Thymus (tissue), 11 donors: ENCODE measurements at regions not wholly inside any gene's neighbourhood (a gene's known extent, or its start where the extent isn't known, plus 50 kb on each side); places are given as distances from the start of the nearest gene placed in this dataset.
"Not testable (repeated sequence)": the region's sequence is repeated elsewhere in the genome, so short reads cannot be mapped to it uniquely, and the experiment has no call there.

Experiments used
- DNase-seq, 9 donors: peaks; one replicate each; pipeline ENCODE4 v3.0.0-alpha.2; 2013; ENCODE audit warnings: low spot score in 9 of 9, low read depth in 6 of 9, missing footprints in 1 of 9
- H3K27ac ChIP-seq, 2 donors: one replicate each; pipeline ENCODE4 v1.5.1; 2013; ENCODE audit warnings: control low read depth in 1 of 2, low read depth in 1 of 2, low read length in 1 of 2, mild to moderate bottlenecking in 1 of 2, moderate library complexity in 1 of 2
- H3K27me3 ChIP-seq, 2 donors: one replicate each; pipeline ENCODE4 v1.5.1; 2013; ENCODE audit warnings: low read length in 1 of 2; ENCODE audit not compliant: control insufficient read depth in 2 of 2, insufficient read depth in 1 of 2
- H3K36me3 ChIP-seq, 2 donors: one replicate each; pipeline ENCODE4 v1.5.1; 2013; ENCODE audit warnings: low read length in 1 of 2, mild to moderate bottlenecking in 1 of 2, moderate library complexity in 1 of 2; ENCODE audit not compliant: control insufficient read depth in 2 of 2, insufficient read depth in 2 of 2
- H3K4me1 ChIP-seq, 2 donors: one replicate each; pipeline ENCODE4 v1.5.1; 2013; ENCODE audit warnings: low read length in 2 of 2; ENCODE audit not compliant: control insufficient read depth in 2 of 2, insufficient read depth in 2 of 2
- H3K4me3 ChIP-seq, 2 donors: one replicate each; pipeline ENCODE4 v1.5.1; 2013; ENCODE audit warnings: low read length in 2 of 2, control low read depth in 1 of 2, mild to moderate bottlenecking in 1 of 2
- H3K9me3 ChIP-seq, 2 donors: one replicate each; pipeline ENCODE4 v1.5.1; 2013; ENCODE audit warnings: low read length in 1 of 2, mild to moderate bottlenecking in 1 of 2; ENCODE audit not compliant: control insufficient read depth in 2 of 2, insufficient read depth in 1 of 2
- WGBS: extraction: QIAGEN DNeasy Blood & Tissue Kit; methylation state at CpG from one replicate; pipeline ENCODE4 v1.1.7; 2013; 5-methylcytosine and 5-hydroxymethylcytosine counted together
- donor health status: healthy.

DNA sequence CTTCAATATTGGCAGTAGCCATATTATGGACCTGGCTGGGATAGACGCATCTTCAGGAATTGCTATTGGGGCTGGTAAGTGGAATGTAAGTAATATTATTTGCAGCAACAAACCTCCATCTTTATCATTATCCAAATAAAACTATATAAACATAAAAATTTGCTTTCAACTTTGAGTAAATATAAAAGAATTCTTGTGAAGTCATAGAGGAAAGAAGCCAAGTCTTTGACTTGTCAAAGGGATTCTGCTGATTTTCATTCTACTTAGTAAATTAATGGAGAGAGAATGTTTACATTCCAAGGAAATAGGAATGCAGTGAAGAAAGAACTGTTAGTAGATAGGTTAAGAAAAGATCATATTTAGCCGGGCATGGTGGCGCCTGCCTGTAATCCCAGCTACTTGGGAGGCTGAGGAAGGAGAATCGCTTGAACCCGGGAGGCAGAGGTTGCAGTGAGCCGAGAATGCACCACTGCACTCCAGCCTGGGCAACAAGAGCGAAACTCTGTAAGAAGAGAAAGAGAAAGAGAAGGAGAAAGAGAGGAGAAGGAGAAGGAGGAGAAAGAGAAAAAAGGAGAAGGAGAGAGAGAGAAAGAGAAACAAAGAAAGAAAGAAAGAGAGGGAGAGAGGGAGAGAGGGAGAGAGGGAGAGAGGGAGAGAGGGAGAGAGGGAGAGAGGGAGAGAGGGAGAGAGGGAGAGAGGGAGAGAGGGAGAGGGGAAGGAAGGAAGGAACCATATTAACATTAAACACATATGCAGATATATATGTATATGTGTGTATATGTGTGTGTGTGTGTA lies 79.4 kb upstream of the GNAZ start:
- H3K27me3 ChIP-seq, H3K4me1 ChIP-seq, H3K36me3 ChIP-seq, DNase-seq, H3K27ac ChIP-seq, H3K4me3 ChIP-seq, H3K9me3 ChIP-seq: not testable (repeated sequence)
- WGBS, result 96% methylated on average over 7 of the region's 7 CpGs

DNA sequence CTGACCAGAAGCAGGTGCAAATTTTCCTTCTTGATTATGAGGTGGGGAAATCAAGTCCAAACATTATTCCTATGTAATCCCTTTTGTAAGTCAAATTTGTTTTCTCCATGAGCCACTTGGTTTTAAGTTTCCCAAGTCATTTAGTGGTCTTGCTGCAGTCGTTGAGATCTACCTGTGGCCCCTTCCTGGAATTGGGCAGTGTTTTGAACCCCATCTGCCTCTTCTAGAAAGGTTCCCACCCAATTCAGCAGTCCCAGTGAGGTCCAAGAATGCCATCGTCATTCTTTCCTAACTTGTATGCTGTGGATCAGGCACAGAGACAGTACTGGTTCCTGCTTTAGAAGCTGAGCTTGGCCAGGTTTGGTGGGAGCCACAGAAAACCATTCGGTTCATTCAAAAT lies 77.8 kb upstream of the GNAZ start:
- no peaks in the 10 kb centered on the region for H3K4me1 ChIP-seq
- H3K27me3 ChIP-seq, result peaks cover 0 to 2% of the 10 kb centered on the region in 2 donors
- H3K36me3 ChIP-seq, result no peaks in the 10 kb centered on the region
- DNase-seq, result no peak
- H3K9me3 ChIP-seq, result peaks cover 0 to 5% of the 10 kb centered on the region in 2 donors
- WGBS, result 81% methylated on average over 3 of the region's 3 CpGs
- no peak overlapping the region for H3K4me3 ChIP-seq
- H3K27ac ChIP-seq, result no peak overlapping the region

DNA sequence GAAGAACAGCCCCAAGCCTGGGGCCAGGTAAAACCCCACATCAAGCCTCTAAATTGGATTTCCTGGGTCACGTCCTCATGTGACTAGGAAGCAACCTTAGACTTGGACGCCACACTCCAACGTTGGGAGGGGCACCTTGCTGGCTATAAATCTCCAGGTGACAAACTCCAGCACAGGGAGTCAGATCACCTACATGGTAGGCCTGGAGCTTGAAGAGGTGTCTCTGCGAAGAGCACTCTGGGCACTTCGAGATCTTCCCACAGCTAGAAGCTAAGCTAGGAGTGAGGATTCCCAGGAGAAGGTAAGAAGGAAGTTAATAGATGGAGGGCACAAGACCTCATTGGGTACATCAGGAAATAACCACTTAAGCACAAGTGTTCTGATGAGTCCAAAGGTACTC lies 77.1 kb upstream of the GNAZ start:
- no peaks in the 10 kb centered on the region for H3K36me3 ChIP-seq
- WGBS, result 88% methylated on average over 5 of the region's 5 CpGs
- no peaks in the 10 kb centered on the region for H3K4me1 ChIP-seq
- no peak overlapping the region for H3K27ac ChIP-seq
- DNase-seq, result no peak
- peaks cover 0 to 5% of the 10 kb centered on the region in 2 donors for H3K9me3 ChIP-seq
- no peak overlapping the region for H3K4me3 ChIP-seq
- peaks cover 0 to 2% of the 10 kb centered on the region in 2 donors for H3K27me3 ChIP-seq

DNA sequence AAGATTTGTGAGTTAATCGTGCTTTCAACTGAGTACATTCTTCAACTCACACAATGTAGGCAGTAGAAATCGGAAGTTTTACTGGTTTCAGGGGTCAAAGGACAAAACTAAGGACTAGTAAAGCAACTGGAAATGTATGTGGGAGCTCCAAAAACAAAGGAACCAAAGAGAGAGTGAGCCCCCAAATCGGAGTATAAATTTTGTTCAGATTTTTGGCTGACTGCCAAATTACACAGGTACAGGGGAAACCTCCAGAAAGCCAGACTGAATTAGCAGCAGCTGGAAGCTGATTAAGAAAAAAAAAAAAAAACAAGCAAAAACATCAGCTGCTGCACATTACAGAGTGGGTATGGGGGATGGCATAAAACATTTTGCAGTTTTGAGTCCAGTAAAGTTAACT lies 75.2 kb upstream of the GNAZ start:
- Histone ChIP-seq H3K4me1 (no peaks in the 10 kb centered on the region), H3K27me3 (peaks cover 0 to 2% of the 10 kb centered on the region in 2 donors), H3K36me3 (no peaks in the 10 kb centered on the region), H3K9me3 (peaks cover 0 to 5% of the 10 kb centered on the region in 2 donors), H3K27ac (no peak overlapping the region), H3K4me3 (no peak overlapping the region)
- no peak for DNase-seq
- 68% methylated on average over 3 of the region's 3 CpGs for WGBS

DNA sequence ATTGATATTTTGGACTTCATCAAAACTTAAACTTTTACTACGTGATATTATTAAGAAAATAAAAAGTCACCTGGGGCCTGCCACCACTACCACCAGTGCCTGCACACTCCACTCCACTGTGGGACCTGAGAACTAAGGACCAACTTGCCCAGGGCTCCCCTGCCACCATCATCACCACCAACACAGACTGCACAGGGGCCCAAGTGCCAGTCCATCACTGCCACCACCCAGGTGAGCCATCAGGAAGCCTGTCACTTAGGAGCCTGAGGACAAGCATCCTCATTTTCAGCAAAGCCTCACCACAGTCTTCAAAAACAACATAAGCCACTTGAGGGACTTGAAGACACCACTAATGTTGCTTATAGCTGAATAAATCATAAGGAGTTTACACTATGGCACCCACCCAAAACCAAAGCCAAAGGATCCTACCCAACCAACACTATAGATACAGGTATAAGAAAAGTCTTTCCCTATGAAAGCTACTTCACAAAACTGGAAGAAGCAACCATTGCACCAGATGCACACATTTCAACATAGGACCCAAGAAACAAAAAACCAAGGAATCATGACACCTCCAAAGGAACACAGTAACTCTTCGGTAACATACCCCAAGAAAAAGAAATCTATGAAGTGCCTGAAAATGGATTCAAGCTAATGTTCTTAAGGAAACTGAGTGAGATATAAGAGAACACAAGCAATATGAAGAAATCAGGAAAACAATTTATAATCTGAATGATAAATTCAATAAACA lies 73.6 kb upstream of the GNAZ start:
- Histone ChIP-seq H3K27ac (no peak overlapping the region), H3K4me1 (no peaks in the 10 kb centered on the region), H3K9me3 (peaks cover 0 to 5% of the 10 kb centered on the region in 2 donors), H3K27me3 (peaks cover 2 to 3% of the 10 kb centered on the region in 2 donors), H3K36me3 (no peaks in the 10 kb centered on the region), H3K4me3 (no peak overlapping the region)
- WGBS, result 91% methylated on average over 2 of the region's 2 CpGs
- DNase-seq, result no peak

DNA sequence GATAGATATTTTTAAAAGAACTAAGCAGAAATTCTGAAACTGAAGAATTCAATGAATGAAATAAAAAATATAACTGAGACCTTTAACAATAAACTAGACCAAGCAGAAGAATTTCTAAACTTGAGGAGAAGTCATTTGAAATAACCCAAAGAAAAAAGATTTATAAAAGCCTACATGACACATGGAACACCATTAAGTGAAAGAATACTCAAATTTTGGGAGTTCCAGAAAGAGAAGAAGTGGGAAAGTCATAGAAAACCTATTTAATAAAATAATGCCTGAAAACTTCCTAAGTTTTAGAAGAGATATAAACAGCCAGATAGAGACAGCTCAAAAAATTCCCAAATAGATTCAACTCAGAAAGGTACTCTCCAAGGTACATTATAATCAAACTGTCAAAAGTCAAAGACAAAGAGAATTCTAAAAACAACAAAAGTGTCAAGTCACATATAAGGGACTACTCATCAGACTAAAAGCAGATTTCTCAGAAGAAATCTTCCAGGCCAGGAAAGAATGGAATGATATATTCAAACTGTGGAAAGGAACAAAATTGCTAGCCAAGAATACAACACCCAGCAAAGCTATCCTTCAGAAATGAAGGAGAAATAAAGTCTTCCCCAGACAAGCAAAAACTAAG lies 72.9 kb upstream of the GNAZ start:
- H3K9me3 ChIP-seq, result peaks cover 0 to 5% of the 10 kb centered on the region in 2 donors
- DNase-seq, result no peak
- H3K27ac ChIP-seq, result no peak overlapping the region
- no peaks in the 10 kb centered on the region for H3K4me1 ChIP-seq
- H3K4me3 ChIP-seq, result no peak overlapping the region
- peaks cover 2 to 3% of the 10 kb centered on the region in 2 donors for H3K27me3 ChIP-seq
- H3K36me3 ChIP-seq, result no peaks in the 10 kb centered on the region

DNA sequence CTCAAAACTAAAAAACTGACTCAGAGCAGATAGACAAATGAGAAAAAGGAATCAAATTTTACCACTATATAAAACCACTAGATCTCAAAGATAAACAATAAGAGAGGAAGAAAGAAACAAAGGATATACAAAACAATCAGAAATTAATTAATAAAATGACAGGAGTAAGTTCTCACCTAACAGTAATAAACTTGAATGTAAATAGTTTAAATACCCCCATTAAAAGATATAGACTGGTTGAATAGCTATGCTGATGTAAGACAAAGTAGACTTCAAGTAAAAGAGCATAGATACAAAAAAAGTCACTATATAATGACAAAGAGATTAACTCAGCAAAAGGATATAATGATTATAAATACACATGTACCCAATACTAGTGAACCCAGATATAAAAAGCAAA lies 72.3 kb upstream of the GNAZ start:
- no peak for DNase-seq

DNA sequence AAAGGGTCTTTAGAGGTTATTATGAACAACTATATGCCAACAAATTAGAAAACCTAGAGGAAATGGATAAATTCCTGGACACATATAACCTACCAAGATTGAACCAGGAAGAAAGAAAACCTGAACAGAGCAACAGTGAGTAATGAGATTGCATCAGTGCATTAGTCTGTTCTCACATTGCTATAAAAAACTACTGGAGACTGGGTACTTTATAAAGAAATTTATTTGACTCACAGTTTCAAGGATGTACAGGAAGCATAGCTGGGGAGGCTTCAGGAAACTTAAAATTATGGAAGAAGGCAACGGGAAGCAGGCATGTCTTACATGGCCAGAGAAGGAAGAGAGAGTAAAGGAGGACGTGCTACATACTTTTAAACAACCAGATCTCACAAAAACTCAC lies 70.8 kb upstream of the GNAZ start:
- Histone ChIP-seq H3K4me3 (no peak overlapping the region), H3K9me3 (peaks cover 0 to 5% of the 10 kb centered on the region in 2 donors), H3K36me3 (no peaks in the 10 kb centered on the region), H3K4me1 (no peaks in the 10 kb centered on the region), H3K27ac (no peak overlapping the region), H3K27me3 (peaks cover 2 to 3% of the 10 kb centered on the region in 2 donors)
- no peak for DNase-seq
- 89% methylated on average over 2 of the region's 2 CpGs for WGBS

More for the DNA sequence above, 72.3 kb upstream of the GNAZ start:
- Histone ChIP-seq H3K27me3 (peaks cover 2 to 3% of the 10 kb centered on the region in 2 donors), H3K4me3 (no peak overlapping the region), H3K4me1 (no peaks in the 10 kb centered on the region), H3K9me3 (peaks cover 0 to 5% of the 10 kb centered on the region in 2 donors), H3K27ac (no peak overlapping the region), H3K36me3 (no peaks in the 10 kb centered on the region)
